Hematopoietic multipotent progenitor cell treated with erythropoietin and hydrocortisone succinate and interleukin-3 and kit ligand, for 4 days (in vitro differentiated cells): ENCODE measurements at regions not wholly inside any gene's neighbourhood (a gene's known extent, or its start where the extent isn't known, plus 50 kb on each side); places are given as distances from the start of the nearest gene placed in this dataset.

Source experiments
- DNase-seq: peaks from one replicate; pipeline ENCODE4 v3.0.0-alpha.2; 2015

DNA sequence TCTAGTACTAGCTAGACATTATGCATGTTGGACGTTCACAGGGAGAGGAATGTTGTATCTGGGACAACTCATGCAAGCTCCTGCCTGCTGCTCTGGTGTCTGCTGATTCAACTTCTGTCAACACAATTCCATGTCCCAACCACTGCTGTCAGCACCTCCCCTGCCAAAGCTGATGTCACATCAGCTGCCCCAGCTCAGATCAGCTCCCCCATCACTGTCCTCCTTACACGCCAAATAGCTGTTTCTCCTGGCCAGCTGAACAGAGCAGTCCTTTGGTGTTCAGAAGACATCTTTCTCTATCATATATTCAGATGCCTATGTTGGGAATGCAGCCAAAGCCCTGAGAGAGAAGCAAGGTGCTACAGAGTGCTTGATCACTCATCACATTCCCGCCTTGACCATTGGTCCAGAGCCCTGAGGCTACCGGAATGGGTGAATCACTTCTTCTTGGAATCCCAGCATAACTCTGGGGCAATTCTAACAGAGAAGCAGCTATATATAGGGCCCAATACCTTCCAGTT is 223.3 kb downstream of the SEC61B start:
- DNase-seq: no peak

DNA sequence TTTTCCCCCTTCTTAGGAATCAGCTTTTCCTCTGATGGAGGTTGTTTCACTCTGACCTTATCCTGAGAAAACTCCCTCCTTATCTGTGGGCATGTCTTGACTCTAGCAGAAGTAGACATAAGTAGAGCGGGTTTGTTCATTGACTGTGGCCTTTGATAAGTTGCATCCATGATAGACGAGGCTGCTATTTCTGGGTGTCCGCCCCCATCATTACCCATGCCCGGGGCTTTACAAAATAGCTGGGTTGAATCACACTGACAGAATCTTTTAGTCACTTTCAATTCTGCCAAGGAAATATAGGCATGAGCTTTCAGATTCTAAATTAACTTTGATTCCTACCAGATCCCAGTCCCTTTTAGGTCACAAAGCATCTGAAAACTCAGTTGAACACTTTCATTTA is 223.8 kb downstream of the SEC61B start:
- DNase-seq: no peak

- no peak for DNase-seq
Measured at GRCh38 chr9:99447951-99448350, 225.9 kb downstream of the SEC61B start.

DNA sequence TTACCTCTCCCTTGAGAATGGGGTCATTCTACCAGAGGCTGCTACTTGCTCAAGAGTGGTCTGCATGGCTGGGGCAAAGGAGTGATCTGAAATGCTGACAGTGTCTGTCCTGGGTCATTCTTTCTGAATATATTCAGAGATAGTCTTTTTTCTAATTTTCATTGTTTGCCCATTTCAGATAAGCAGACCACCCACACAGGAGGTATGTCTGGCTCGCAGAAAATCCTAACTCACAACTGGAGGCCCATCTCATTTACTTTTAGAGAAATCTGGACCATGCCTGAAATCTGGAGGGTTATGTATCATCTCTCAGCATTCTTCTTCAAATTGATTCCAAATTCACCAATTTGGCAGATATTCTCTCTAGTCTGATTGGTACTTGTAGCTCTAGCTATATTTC is 227.6 kb downstream of the SEC61B start:
- no peak for DNase-seq

GRCh38 chr9:99451112-99451606 is 229.1 kb downstream of the SEC61B start:
- no peak for DNase-seq

- no peak for DNase-seq
Measured at GRCh38 chr9:99457406-99457805, 235.3 kb downstream of the SEC61B start.

DNA sequence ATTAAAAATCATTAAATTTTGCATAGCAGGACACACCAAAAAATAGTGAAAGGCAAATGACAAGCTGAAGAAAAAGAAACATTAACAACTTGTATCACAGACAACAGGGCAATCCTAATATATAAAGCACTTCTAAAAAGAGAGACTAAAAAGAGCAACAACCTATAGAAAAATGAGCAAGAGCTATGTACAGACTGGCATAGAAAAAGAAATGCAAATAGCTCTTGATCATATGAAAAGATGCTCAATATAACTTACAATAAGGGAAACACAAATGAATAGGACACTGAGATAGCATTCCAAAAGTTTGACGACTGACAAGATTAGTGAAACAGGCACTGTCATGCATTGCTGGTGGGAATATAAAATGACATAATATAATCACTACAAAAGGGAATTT is 235.9 kb downstream of the SEC61B start:
- DNase-seq: no peak

- DNase-seq: no peak
Measured at GRCh38 chr9:99459919-99460318, 237.8 kb downstream of the SEC61B start.

DNA sequence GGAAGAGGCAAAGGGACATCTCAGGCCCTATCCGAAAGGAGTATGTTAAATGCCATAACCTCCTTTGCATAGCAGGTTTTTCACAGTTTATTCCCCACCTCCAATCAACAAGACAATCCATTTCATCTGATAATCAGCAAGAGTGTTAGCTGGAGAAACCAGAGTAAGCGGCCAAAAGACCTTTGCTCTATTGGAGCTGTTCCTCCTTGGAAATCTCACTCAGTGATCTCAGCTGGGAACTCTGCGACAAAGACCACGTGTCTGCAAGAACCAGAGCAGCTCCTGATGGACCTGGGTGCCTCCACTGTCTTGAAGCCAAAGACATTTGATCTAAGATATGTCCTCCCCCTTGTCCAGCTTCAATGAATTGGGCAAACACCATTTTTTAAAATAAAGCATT is 241.0 kb downstream of the SEC61B start:
- no peak for DNase-seq

DNA sequence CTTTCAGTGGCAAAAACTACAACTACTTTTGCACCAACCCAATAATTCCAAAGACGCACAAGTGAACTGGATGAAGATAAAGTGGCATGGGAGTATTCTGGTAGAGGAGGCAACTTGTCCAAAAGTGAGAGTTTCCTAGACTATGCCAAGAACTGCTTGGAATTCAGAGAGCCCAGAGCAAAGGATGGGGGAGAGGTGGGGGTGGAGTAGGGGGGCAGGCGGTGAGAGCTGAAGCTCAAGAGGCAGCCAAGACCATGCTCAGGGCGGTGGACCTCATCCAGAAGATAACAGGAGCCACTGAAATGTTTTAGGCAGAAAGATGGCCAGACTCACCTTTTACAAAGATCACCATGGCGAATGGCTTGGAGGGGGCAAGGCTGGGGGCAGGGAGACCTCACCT is 242.5 kb downstream of the SEC61B start:
- no peak for DNase-seq

DNA sequence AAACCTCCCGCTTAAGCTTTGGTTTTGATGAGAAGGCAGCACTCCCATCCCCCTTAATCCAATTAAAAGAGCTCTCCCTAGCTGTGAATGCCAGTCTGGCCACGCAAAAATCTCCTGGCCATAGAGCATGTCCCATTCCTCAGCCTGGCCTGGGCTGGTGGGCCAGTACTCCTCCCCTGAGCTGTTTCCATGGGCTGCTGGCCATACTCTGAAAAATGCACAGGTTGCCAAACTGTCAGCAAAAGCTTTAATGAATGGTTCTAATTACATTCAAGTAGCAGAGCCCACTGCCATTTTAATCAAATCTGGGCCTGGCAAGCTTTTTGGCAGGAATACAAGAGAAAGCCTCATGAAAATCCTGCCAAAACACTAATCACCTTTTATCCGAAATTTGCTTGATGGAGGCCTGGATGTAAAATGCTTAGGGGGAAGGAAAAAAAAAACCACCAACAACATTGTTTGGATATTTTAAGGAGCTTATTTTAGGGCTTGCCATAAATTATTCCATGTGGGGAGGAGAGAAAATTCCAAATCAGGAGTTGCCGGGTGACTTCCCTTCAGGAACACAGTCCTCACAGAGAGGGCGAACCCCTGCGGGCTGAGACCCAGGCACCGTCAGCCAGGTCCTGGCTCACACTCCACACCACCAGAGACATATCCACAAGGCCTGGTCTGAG is 243.3 kb downstream of the SEC61B start:
- DNase-seq: no peak

DNA sequence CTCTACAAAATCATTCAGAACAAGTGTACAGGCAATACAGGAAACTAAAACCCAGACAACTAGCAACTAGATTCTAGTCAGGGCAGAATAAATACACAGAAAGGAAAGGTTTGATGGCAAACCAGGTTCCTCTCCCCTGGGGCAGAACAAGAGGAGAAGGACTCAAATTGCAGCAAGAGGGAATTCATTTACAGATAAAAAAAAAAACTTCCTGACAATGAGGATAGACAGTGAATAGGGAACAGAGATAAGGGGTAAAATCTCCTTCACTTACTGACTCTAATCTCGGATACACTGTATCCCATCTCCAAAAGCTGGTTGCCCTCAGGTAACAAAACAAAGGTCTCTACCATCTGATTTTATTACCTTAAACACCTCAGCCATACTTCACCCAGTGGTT is 244.0 kb downstream of the SEC61B start:
- DNase-seq: no peak

DNA sequence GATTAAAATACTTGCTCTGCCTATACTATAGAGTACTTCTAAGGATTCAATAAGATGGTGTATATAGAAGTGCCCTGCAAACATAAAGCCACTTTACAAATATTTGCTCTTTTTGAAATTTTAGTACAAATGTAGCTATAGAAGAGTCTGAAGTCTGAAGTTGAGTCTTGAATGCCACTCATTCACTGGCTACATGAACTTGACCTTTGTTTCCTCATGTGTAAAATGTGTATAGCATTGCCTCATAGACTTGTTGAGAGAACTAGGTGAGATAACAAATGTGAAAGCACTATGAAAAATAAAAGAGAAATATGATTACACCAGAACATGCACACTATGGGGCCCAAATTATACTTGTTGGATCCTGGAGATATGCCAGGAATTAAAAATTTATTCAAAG is 244.7 kb downstream of the SEC61B start:
- DNase-seq: no peak

DNA sequence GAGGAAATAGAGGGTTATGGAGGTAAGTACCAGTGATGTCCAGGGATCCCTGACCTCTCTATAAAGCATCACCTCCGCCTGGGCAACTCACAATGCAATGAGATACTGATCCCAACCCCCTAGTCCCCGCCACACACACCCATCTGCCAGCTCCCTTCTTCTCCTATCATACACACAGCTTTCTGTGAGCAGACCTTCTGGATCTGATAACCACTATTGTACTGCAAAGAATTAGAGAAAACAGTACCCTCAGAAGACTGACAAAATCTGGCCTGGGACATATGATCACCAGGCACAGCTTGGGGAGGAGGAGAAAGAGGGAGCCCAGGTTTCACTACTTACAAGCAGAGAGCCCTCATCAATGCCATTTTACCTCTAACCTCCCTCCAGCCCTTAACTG is 249.0 kb downstream of the SEC61B start:
- no peak for DNase-seq

DNA sequence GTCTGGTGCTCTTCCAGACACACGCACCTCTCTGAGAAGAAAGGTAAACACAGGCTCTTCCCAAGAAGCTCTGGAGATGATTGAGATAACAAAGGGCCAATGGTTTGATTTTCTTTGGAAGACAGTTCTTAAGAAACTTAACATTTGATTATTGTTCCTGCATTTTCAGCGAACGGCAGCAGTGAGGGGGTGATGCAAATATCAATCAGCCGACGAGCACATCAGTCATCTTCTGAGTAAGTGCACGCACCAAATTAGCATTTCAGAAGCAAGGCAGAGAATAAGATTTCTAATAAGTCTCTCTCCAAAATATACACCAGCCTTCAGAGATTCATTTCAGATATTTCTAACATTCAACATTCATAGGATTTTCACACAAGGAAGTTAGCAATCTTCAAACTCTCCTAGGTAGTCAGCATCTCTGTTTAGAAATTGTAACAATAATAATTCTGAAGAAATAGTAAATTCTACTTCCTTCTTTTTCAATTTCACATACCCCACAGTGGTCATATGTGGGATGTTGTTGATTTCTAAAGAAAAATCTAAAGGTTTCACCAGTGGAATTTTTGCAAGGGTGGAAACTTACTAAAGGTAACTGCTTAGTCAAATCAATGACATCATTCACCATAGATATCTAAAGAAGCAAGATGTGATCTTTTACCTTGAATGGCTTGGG is 250.3 kb downstream of the SEC61B start:
- DNase-seq: no peak

DNA sequence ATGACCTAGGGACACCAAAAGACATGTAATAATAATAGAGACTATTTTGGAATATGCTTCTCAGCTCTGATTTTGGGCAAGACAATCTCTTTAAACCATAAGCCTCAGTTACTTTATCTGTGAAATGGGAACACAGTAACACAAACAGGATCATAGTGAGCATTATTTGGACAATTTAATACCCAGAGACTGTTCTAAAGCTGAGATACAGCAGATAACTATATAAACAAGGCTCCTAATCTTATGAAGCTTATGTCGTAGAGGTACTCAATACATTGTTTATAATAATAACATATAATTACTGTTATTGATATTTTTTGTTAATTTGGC is 250.8 kb downstream of the SEC61B start:
- DNase-seq: no peak

DNA sequence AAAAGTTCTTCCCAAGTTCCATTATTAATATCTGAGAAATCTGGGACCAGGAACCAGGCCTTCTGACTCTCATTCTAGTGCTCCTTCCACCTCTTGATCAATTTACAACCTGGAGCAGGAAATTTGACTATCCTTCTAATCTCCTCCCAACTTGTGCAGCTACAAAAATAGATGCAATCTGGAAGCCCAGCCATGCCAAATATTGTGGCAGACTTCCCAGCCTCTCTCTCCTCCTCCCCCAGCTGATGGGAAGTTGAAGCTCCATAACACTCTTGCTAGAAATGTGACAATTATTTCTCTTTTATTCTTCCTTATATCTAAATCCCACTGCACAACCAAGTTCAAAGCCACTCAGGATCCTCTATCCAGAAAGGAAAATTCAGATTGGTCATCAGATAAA is 252.1 kb downstream of the SEC61B start:
- DNase-seq: no peak

DNA sequence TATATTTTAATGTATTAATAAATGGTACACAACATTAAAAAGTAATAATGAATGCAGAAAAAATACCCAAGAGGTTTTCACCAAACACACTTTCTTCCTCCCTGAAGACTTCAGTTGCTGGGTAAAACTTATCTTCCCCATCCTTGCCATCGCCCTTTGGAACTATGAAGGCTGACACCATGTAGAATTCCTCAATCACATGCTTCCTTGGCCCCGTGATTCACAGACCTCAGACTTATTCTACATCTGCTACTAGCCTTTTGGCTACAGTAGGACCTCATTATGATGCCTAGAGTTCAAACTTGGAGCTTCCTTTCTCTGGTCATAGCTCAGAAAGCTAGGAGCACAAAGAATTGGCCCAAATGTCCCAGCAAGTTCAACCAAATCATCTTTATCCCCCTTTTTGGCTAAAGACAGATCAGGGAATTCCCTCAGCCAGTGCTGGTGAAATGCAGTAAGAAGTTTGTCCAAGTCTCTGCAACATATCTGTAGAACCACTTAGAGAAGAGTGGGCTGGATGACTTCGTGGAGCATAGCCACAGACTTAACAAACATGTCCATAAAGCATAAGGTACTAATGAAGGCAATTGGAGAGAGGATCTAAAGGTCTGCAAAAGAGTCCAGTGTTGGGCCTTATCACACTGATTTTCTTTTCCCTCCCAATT is 253.5 kb downstream of the SEC61B start:
- no peak for DNase-seq

GRCh38 chr9:99478469-99479027 is 256.5 kb downstream of the SEC61B start:
- no peak for DNase-seq

DNA sequence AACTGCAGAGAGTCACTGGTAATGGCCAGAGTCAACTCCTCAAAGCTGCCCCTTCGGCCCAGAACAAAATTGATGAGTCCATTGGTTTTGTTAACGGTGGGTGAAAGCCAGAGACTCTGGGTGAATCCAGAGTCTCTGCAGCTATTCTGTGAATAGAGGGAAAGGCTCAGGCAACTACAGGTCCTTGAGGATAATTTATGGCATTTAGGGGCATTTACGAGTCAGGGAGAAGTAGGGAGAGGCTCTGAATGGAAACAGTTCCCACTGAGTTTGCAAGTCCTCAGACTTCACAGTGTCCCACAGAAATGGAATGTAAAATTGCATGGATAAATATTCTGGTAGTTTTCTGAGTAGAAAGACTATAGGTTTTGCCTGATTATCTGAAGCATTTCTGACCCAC is 257.8 kb downstream of the SEC61B start:
- no peak for DNase-seq

GRCh38 chr9:99485459-99485858 is 263.4 kb downstream of the SEC61B start:
- DNase-seq: no peak

- DNase-seq: no peak
Measured at GRCh38 chr9:99486684-99487083, 264.6 kb downstream of the SEC61B start.

- no peak for DNase-seq
Measured at GRCh38 chr9:99488131-99489059, 266.3 kb downstream of the SEC61B start.
